GM12892 (cell line): ENCODE measurements at regions not wholly inside any gene's neighbourhood (a gene's known extent, or its start where the extent isn't known, plus 50 kb on each side); places are given as distances from the start of the nearest gene placed in this dataset.

ENCODE experiments used
- POLR2A ChIP-seq: IDR thresholded peaks from 2 replicates; pipeline ENCODE4 v1.6.1; 2011; ENCODE audit warnings: low read depth, low read length, control low read depth
- POLR2AphosphoS5 ChIP-seq: IDR thresholded peaks from 2 replicates; pipeline ENCODE4 v1.6.1; 2011; ENCODE audit warnings: low read depth, low read length, control low read depth
- TAF1 ChIP-seq: IDR thresholded peaks from 2 replicates; pipeline ENCODE4 v1.6.1; 2011; ENCODE audit warnings: low read depth, mild to moderate bottlenecking, control low read depth, low read length, borderline replicate concordance

GRCh38 chr6:126148853-126149252, 162.5 kb downstream of the TRMT11 start:
- no peak for TF ChIP-seq TAF1
- TF ChIP-seq POLR2A, result no peak
- no peak for TF ChIP-seq POLR2AphosphoS5
